ENCODE measurements at regions not wholly inside any gene's neighbourhood (a gene's known extent, or its start where the extent isn't known, plus 50 kb on each side); places are given as distances from the start of the nearest gene placed in this dataset.

DNA sequence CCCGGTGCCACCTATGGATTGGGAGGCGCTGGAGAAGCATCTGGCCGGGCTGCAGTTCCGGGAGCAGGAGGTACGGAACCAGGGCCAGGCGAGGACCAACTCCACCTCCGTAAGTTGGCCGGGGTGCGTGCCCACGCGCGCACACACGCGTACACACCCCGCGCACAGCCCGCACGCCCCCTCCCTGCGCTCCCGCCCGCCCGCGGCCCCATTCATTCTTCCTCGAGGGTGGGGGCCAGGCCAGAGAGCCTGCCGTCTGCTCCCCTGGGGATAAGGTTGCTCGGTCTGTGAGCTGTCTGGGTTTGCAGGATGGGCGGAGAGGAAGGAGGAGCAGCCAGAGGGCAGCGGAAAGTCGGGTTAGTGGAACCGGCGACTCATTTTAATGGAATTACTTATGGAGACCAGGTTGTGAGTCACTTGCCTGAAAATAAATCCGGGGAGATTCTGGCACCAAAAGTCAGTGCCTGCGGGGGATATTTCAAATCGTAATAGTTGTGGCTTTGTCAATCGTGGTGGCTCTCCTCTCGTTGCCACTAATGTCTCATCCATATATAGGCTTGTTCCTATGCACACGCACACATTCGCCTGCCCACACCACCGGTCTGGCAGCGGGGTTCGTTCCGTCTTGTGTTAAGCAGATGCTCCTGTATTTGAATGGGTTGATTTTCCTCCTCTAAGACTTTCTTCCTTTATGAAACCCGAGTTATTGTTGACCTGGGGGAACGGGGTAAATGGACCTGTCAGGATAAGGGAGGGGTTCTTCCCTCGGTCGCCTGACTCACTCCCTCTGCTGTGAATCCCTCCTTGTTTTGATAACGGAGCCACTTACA, 223.4 kb upstream of the IL12A start:
- H3K36me3 Mint-ChIP-seq (ENCODE audit: low read depth), result peaks cover 37% of the 10 kb centered on the region
- peaks cover 60% of the 10 kb centered on the region for H3K4me1 Mint-ChIP-seq (ENCODE audit: low read depth)

DNA sequence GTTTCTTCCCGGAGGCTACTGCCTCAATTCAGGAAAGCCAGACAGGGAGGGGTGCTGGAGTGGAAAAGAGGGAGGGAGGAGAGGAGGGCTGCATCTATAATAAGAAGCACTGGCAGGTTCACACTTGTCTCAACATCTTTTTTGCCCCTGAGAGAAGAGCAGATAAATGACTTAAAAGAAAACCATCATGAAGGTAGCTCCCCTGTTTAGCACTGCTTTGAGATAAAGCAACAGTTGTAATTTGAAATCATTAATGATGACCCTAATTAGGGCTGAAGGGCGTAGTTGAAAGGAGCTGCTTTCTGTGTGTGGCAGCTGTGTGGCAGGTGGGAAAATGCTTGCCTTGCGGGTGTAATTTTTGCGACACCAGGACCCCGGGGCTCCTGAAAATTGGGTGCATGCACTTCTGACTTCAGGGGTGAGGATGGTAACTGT, 222.8 kb upstream of the IL12A start:
- no peaks in the 10 kb centered on the region for H3K9me3 Mint-ChIP-seq
- TF ChIP-seq, protein P1, sequence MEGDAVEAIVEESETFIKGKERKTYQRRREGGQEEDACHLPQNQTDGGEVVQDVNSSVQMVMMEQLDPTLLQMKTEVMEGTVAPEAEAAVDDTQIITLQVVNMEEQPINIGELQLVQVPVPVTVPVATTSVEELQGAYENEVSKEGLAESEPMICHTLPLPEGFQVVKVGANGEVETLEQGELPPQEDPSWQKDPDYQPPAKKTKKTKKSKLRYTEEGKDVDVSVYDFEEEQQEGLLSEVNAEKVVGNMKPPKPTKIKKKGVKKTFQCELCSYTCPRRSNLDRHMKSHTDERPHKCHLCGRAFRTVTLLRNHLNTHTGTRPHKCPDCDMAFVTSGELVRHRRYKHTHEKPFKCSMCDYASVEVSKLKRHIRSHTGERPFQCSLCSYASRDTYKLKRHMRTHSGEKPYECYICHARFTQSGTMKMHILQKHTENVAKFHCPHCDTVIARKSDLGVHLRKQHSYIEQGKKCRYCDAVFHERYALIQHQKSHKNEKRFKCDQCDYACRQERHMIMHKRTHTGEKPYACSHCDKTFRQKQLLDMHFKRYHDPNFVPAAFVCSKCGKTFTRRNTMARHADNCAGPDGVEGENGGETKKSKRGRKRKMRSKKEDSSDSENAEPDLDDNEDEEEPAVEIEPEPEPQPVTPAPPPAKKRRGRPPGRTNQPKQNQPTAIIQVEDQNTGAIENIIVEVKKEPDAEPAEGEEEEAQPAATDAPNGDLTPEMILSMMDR (IDR thresholded peaks at IDR 0.05), result no peak
- peaks cover 63% of the 10 kb centered on the region for H3K4me1 Mint-ChIP-seq (ENCODE audit: low read depth)
- peak overlapping the region; percentile 96 for H3K27ac Mint-ChIP-seq
- H3K36me3 Mint-ChIP-seq (ENCODE audit: low read depth), result peaks cover 43% of the 10 kb centered on the region
- H3K4me3 Mint-ChIP-seq, result peak overlapping the region; percentile 93
- H3K27me3 Mint-ChIP-seq (ENCODE audit: insufficient read depth), result peaks cover 12% of the 10 kb centered on the region
- DNase-seq, result no peak

More for the DNA sequence above, 223.4 kb upstream of the IL12A start:
- no peaks in the 10 kb centered on the region for H3K9me3 Mint-ChIP-seq
- peak overlapping the region; percentile 93 for H3K4me3 Mint-ChIP-seq
- TF ChIP-seq, protein P1 (IDR thresholded peaks at IDR 0.05), result no peak; the same call in 1 of the 2 replicates
- DNase-seq, result peak; percentile 100
- peak overlapping the region; percentile 96 for H3K27ac Mint-ChIP-seq
- H3K27me3 Mint-ChIP-seq (ENCODE audit: insufficient read depth), result peaks cover 8% of the 10 kb centered on the region

DNA sequence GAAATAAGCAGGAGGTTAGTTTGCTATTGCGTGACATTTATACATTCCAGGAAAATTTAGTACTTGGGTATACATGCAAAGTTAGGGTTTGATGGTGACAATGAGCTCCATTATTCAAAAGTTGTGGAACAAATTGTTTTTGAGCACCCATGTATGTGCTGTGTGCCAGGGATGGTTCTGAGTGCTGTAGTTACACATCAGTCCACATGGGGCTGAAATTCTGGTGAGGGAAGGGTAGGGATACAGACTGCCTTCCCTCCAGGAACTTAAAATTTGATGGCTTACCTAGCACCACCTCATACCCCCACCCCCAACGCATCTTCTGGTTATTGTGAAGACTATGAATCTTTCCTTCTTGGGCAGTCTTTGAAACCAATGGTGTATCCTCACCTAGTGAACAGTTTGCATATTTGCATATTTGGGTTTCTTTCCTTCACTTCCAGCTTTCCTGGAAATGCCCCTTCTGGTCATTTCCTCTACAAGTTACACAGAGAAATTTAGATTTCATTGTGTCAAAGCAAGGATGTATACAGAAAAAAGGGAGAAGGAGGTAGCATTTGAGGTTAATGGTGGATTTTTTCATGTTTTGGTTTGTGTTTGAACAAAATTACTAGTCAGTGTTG, 222.0 kb upstream of the IL12A start:
- Mint-ChIP-seq H3K27me3 (ENCODE audit: insufficient read depth) (peaks cover 12% of the 10 kb centered on the region), H3K4me1 (ENCODE audit: low read depth) (peaks cover 63% of the 10 kb centered on the region), H3K27ac (peak overlapping the region; percentile 96), H3K4me3 (peak overlapping the region; percentile 93), H3K9me3 (no peaks in the 10 kb centered on the region), H3K36me3 (ENCODE audit: low read depth) (peaks cover 43% of the 10 kb centered on the region)
- TF ChIP-seq, protein P1 (IDR thresholded peaks at IDR 0.05), result peak; percentile 79
- DNase-seq, result peak; percentile 46

DNA sequence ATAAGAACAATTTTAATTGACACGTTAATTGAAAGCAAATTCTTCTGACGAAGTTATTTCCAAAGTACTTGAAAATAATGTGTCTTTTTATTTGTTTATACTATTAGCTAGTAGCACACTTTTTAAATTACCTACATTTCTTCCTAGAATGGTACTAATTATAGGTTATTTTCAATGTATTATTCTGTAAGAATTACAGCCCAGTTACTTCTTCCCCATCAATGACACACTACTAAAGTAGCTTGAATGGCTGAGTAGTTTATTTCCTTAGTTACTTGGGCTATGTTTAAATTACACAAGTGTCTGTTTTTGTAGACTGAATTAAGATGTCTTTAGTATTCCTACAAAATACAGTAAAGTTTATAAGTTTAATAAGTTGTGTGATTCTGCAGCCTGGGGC, 217.6 kb upstream of the IL12A start:
- H3K36me3 Mint-ChIP-seq (ENCODE audit: low read depth), result peaks cover 48% of the 10 kb centered on the region
- peak overlapping the region; percentile 73 for H3K27ac Mint-ChIP-seq
- no peaks in the 10 kb centered on the region for H3K9me3 Mint-ChIP-seq
- TF ChIP-seq, protein P1 (IDR thresholded peaks at IDR 0.05), result no peak
- peaks cover 4% of the 10 kb centered on the region; the same call in 1 of the 2 replicates for H3K27me3 Mint-ChIP-seq (ENCODE audit: insufficient read depth)
- peak; percentile 25 for DNase-seq
- no peak overlapping the region; the same call in 1 of the 2 replicates for H3K4me3 Mint-ChIP-seq
- H3K4me1 Mint-ChIP-seq (ENCODE audit: low read depth), result peaks cover 87% of the 10 kb centered on the region

DNA sequence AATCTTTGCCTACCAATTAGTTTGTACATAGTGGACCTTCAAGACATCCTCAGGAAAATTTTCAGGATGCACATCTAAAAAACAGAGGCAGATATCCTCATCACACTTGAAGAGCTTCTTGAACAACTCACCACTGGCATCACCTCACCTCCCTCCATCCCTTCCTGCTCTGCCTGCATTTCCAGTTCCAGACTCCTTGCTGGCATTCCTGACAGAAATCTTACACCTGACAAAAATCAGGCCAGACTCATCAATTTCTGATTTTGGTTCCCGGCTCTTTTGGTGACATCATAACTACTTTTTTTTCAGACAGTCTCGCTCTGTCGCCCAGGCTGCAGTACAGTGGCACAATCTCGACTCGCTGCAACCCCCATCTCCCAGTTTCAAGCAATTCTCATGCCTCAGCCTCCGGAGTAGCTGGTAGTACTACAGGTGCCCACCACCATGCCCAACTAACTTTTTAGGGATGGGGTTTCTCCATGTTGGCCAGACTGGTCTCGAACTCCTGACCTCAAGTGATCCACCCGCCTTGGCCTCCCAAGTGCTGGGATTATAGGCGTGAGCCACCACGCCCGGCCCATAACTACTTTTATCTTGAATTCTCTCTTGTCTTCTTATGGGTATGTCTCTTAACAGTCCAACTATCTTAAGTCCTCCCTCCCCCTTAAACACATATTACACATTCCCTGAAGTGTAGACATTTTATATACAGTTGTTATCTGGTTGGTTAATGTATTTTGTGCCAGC, 216.6 kb upstream of the IL12A start:
- no peaks in the 10 kb centered on the region for H3K9me3 Mint-ChIP-seq
- H3K4me1 Mint-ChIP-seq (ENCODE audit: low read depth), result peaks cover 91% of the 10 kb centered on the region
- H3K4me3 Mint-ChIP-seq, result peak overlapping the region; percentile 36; the same call in 1 of the 2 replicates
- H3K27me3 Mint-ChIP-seq (ENCODE audit: insufficient read depth), result peaks cover 4% of the 10 kb centered on the region; the same call in 1 of the 2 replicates
- DNase-seq, result no peak
- H3K27ac Mint-ChIP-seq, result peak overlapping the region; percentile 73
- H3K36me3 Mint-ChIP-seq (ENCODE audit: low read depth), result peaks cover 48% of the 10 kb centered on the region
- TF ChIP-seq, protein P1 (IDR thresholded peaks at IDR 0.05), result no peak

Measured in HFFc6 (cell line).